Endothelial cell of umbilical vein (primary cell): ENCODE measurements at regions not wholly inside any gene's neighbourhood (a gene's known extent, or its start where the extent isn't known, plus 50 kb on each side); places are given as distances from the start of the nearest gene placed in this dataset.

Experiments used
- CTCF ChIP-seq, 2 donors: IDR thresholded peaks; 1 replicate in 1 of 2; 2 replicates in 1 of 2; pipeline ENCODE4 v1.5.1; 2011; ENCODE audit warnings: low read length in 2 of 2, mild to moderate bottlenecking in 2 of 2, moderate library complexity in 2 of 2, control low read depth in 1 of 2, inconsistent platforms in 1 of 2, low read depth in 1 of 2; ENCODE audit not compliant: insufficient read depth in 1 of 2; ENCODE audit errors: extremely low read depth in 1 of 2
- EZH2 ChIP-seq: IDR thresholded peaks from 2 replicates; pipeline ENCODE4 v1.6.1; 2012; ENCODE audit warnings: borderline replicate concordance, low read depth, mild to moderate bottlenecking, moderate library complexity, low read length, inconsistent platforms; ENCODE audit not compliant: severe bottlenecking
- JUN ChIP-seq: IDR thresholded peaks from 2 replicates; pipeline ENCODE4 v1.6.1; 2011; ENCODE audit warnings: borderline replicate concordance, low read depth; ENCODE audit not compliant: insufficient read length, insufficient read depth
- MAX ChIP-seq: IDR thresholded peaks from 2 replicates; pipeline ENCODE4 v1.6.1; 2011; ENCODE audit not compliant: insufficient read depth, insufficient read length
- MYC ChIP-seq: IDR thresholded peaks from one replicate; pipeline ENCODE4 v1.6.1; 2011; ENCODE audit warnings: mild to moderate bottlenecking, low read depth, low read length
- POLR2A ChIP-seq: IDR thresholded peaks from 2 replicates; pipeline ENCODE4 v1.6.1; 2012; ENCODE audit warnings: low read depth, mild to moderate bottlenecking, control low read depth, low read length
- POLR2AphosphoS5 ChIP-seq: IDR thresholded peaks from 2 replicates; pipeline ENCODE4 v1.6.1; 2012; ENCODE audit warnings: low read depth, mild to moderate bottlenecking, control low read depth, low read length, moderate library complexity; ENCODE audit not compliant: insufficient read depth

- TF ChIP-seq CTCF (IDR thresholded peaks at IDR 0.05; ENCODE audit: extremely low read depth in 1 of 2, insufficient read depth in 1 of 2, low read depth in 1 of 2, low read length in 2 of 2) (no peak), EZH2 (no peak), MAX (no peak), POLR2AphosphoS5 (no peak), MYC (no peak), POLR2A (no peak), JUN (no peak)
Measured at GRCh38 chr3:147937341-147937740, 528.2 kb downstream of the ZIC1 start.
